GM23338 (cell line): ENCODE measurements at regions not wholly inside any gene's neighbourhood (a gene's known extent, or its start where the extent isn't known, plus 50 kb on each side); places are given as distances from the start of the nearest gene placed in this dataset.

Source experiments
- ATAC-seq: fragments of 200-7000 bp; cut with Tn5 transposase; 3 replicates; pipeline ENCODE4 v1.9.1; 2020
- DNase-seq: peaks from one replicate; pipeline ENCODE4 v3.0.0-alpha.2; 2015; ENCODE audit warnings: low spot score
- H2AFZ ChIP-seq: fragments of 200-600 bp; sonication (generic); 2 replicates; pipeline ENCODE4 v1.8.0; 2016; ENCODE audit warnings: antibody characterized with exemption, mild to moderate bottlenecking, moderate library complexity
- H3F3A ChIP-seq: fragments of 200-600 bp; sonication (generic); replicated peaks from 2 replicates; pipeline ENCODE4 v1.8.0; 2017; ENCODE audit warnings: antibody characterized with exemption, mixed run types, low read depth
- H3K27ac ChIP-seq: fragments of 200-600 bp; sonication (generic); 2 replicates; pipeline ENCODE4 v1.6.1; 2016; ENCODE audit warnings: low read depth
- H3K27me3 ChIP-seq: fragments of 200-600 bp; sonication (generic); 2 replicates; pipeline ENCODE4 v1.8.0; 2016; ENCODE audit warnings: mild to moderate bottlenecking, mixed run types, moderate library complexity; ENCODE audit not compliant: insufficient read depth
- H3K36me3 ChIP-seq: fragments of 200-600 bp; sonication (generic); 2 replicates; pipeline ENCODE4 v1.8.0; 2016; ENCODE audit warnings: mild to moderate bottlenecking; ENCODE audit not compliant: insufficient read depth
- H3K4me1 ChIP-seq: fragments of 200-600 bp; sonication (generic); 2 replicates; pipeline ENCODE4 v1.8.0; 2016; ENCODE audit warnings: mild to moderate bottlenecking, moderate library complexity; ENCODE audit not compliant: insufficient read depth
- H3K4me2 ChIP-seq: fragments of 200-600 bp; sonication (generic); 2 replicates; pipeline ENCODE4 v1.7.1; 2017; ENCODE audit warnings: mixed run types
- H3K4me3 ChIP-seq: fragments of 200-600 bp; sonication (generic); 2 replicates; pipeline ENCODE4 v1.6.1; 2016; ENCODE audit warnings: mixed run types
- H3K79me2 ChIP-seq: fragments of 200-600 bp; sonication (generic); replicated peaks from 2 replicates; pipeline ENCODE4 v1.8.0; 2017; ENCODE audit warnings: mild to moderate bottlenecking; ENCODE audit not compliant: insufficient read depth
- H3K9me2 ChIP-seq: fragments of 200-600 bp; sonication (generic); 2 replicates; pipeline ENCODE4 v1.8.0; 2017; ENCODE audit not compliant: insufficient read depth
- H4K20me1 ChIP-seq: fragments of 200-600 bp; sonication (generic); replicated peaks from 2 replicates; pipeline ENCODE4 v1.8.0; 2017; ENCODE audit warnings: mild to moderate bottlenecking; ENCODE audit not compliant: insufficient read depth
- H3K27ac Mint-ChIP-seq: 2 replicates; pipeline ENCODE4 v1.8.0; 2020; ENCODE audit warnings: inconsistent platforms, mild to moderate bottlenecking, moderate library complexity, mixed read lengths
- H3K27me3 Mint-ChIP-seq: 3 replicates; pipeline ENCODE4 v1.8.0; 2022; ENCODE audit warnings: low read depth, mild to moderate bottlenecking, moderate library complexity, mixed read lengths, inconsistent platforms; ENCODE audit not compliant: insufficient read depth, poor library complexity
- H3K36me3 Mint-ChIP-seq: 3 replicates; pipeline ENCODE4 v1.8.0; 2021; ENCODE audit warnings: low read depth, mild to moderate bottlenecking, inconsistent platforms, moderate library complexity, mixed read lengths
- H3K4me1 Mint-ChIP-seq: 3 replicates; pipeline ENCODE4 v1.8.0; 2020; ENCODE audit warnings: mild to moderate bottlenecking, inconsistent platforms, mixed read lengths
- H3K4me3 Mint-ChIP-seq: 3 replicates; pipeline ENCODE4 v1.8.0; 2021; ENCODE audit warnings: moderate library complexity, mild to moderate bottlenecking, inconsistent platforms, mixed read lengths
- H3K9me3 Mint-ChIP-seq: 3 replicates; pipeline ENCODE4 v1.8.0; 2020; ENCODE audit warnings: moderate library complexity, mild to moderate bottlenecking, inconsistent platforms, mixed read lengths
- CREB1 ChIP-seq: fragments of 250-450 bp; sonication (Bioruptor Pico); IDR thresholded peaks from 2 replicates; pipeline ENCODE4 v1.5.0; 2020; ENCODE audit warnings: low read depth, mild to moderate bottlenecking, moderate library complexity
- ETS1 ChIP-seq: IDR thresholded peaks from 2 replicates; pipeline ENCODE4 v1.6.1; 2016; ENCODE audit warnings: antibody characterized with exemption
- EZH2 ChIP-seq: fragments of 200-600 bp; sonication (generic); IDR thresholded peaks from one replicate; pipeline ENCODE4 v1.8.0; 2017; ENCODE audit warnings: antibody characterized with exemption, mild to moderate bottlenecking, low read depth; ENCODE audit not compliant: unreplicated experiment
- EZH2phosphoT487 ChIP-seq: fragments of 200-600 bp; sonication (generic); IDR thresholded peaks from one replicate; pipeline ENCODE4 v1.8.1; 2018; ENCODE audit warnings: antibody characterized with exemption; ENCODE audit not compliant: unreplicated experiment
- JUNB ChIP-seq: IDR thresholded peaks from one replicate; pipeline ENCODE4 v1.6.1; 2016; ENCODE audit warnings: antibody characterized with exemption; ENCODE audit not compliant: unreplicated experiment
- NANOG ChIP-seq: IDR thresholded peaks from 2 replicates; pipeline ENCODE4 v1.6.1; 2016; ENCODE audit warnings: antibody characterized with exemption, borderline replicate concordance
- POLR2AphosphoS5 ChIP-seq: IDR thresholded peaks from 2 replicates; pipeline ENCODE4 v1.6.1; 2016; ENCODE audit warnings: antibody characterized with exemption, low read depth
- STAT1 ChIP-seq: IDR thresholded peaks from one replicate; pipeline ENCODE4 v1.6.1; 2016; ENCODE audit warnings: antibody characterized with exemption; ENCODE audit not compliant: unreplicated experiment
- ZNF114 ChIP-seq: fragments of 250-450 bp; sonication (Bioruptor Pico); IDR thresholded peaks from 2 replicates; pipeline ENCODE4 v1.5.0; 2020; ENCODE audit warnings: mild to moderate bottlenecking, moderate library complexity
- ZNF331 ChIP-seq: fragments of 250-450 bp; sonication (Bioruptor Pico); IDR thresholded peaks from 2 replicates; pipeline ENCODE4 v1.5.0; 2020; ENCODE audit warnings: low read depth, mild to moderate bottlenecking, moderate library complexity
- TF ChIP-seq, protein P1 (sequence below): fragments of 250-450 bp; sonication (Bioruptor Pico); IDR thresholded peaks from 2 replicates; pipeline ENCODE4 v1.5.0; 2020; ENCODE audit warnings: mild to moderate bottlenecking, moderate library complexity
- TF ChIP-seq, protein P2 (sequence below), 2 experiments: fragments of 200-600 bp in 1 of 2; sonication (generic) in 1 of 2; conservative IDR thresholded peaks; 2 replicates each; pipeline versions ENCODE4 v1.5.1 to v1.6.1; 2016 to 2017; ENCODE audit warnings: antibody characterized with exemption in 2 of 2, low read depth in 2 of 2, mild to moderate bottlenecking in 2 of 2, moderate library complexity in 1 of 2
- TF ChIP-seq, protein P3 (sequence below): IDR thresholded peaks from one replicate; pipeline ENCODE4 v1.6.1; 2018; ENCODE audit warnings: antibody characterized with exemption; ENCODE audit not compliant: unreplicated experiment

DNA sequence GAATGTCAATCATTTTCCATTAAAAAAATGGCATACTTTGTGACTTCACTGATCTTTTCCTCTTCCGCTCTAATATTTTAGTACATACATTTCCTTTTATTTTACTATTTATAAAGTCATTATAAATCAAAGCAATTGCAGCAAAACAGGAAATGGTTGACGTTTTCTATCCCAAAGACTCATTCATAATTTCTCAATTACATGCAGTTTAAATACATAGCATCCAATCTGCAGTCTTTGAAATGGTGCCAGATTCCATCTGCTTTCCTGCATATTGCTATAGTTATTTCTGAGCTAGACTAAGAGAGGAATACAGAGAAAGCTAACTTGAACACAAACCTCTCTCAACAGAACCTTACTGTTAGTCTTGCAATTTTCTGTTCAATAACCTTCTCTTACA is 179.8 kb downstream of the ZPLD1 start:
- no peak overlapping the region for H3K27ac Mint-ChIP-seq
- peaks cover 5% of the 10 kb centered on the region for H3K4me1 Mint-ChIP-seq
- H3K36me3 ChIP-seq: no peaks in the 10 kb centered on the region
- H3K36me3 Mint-ChIP-seq: no peaks in the 10 kb centered on the region
- H3K79me2 ChIP-seq: no peaks in the 10 kb centered on the region
- no peaks in the 10 kb centered on the region for H3K4me1 ChIP-seq
- H3K4me3 ChIP-seq: no peak overlapping the region
- no peak overlapping the region for H3K4me3 Mint-ChIP-seq
- no peak overlapping the region for H3K4me2 ChIP-seq
- H3K9me2 ChIP-seq: no peaks in the 10 kb centered on the region
- H4K20me1 ChIP-seq: no peaks in the 10 kb centered on the region
- H3K9me3 Mint-ChIP-seq: no peaks in the 10 kb centered on the region
- DNase-seq (no peak), ATAC-seq (no peak)
- no peak overlapping the region for H2AFZ ChIP-seq
- peaks cover 2% of the 10 kb centered on the region for H3K27me3 Mint-ChIP-seq
- no peaks in the 10 kb centered on the region for H3F3A ChIP-seq
- H3K27ac ChIP-seq: no peak overlapping the region
- TF ChIP-seq EZH2phosphoT487 (no peak), NANOG (no peak), STAT1 (no peak), ZNF114 (no peak), JUNB (no peak), CREB1 (CRISPR knock-in tag) (no peak), POLR2AphosphoS5 (no peak), ZNF331 (CRISPR knock-in tag) (no peak), ETS1 (no peak), EZH2 (no peak)
- TF ChIP-seq, protein P1, sequence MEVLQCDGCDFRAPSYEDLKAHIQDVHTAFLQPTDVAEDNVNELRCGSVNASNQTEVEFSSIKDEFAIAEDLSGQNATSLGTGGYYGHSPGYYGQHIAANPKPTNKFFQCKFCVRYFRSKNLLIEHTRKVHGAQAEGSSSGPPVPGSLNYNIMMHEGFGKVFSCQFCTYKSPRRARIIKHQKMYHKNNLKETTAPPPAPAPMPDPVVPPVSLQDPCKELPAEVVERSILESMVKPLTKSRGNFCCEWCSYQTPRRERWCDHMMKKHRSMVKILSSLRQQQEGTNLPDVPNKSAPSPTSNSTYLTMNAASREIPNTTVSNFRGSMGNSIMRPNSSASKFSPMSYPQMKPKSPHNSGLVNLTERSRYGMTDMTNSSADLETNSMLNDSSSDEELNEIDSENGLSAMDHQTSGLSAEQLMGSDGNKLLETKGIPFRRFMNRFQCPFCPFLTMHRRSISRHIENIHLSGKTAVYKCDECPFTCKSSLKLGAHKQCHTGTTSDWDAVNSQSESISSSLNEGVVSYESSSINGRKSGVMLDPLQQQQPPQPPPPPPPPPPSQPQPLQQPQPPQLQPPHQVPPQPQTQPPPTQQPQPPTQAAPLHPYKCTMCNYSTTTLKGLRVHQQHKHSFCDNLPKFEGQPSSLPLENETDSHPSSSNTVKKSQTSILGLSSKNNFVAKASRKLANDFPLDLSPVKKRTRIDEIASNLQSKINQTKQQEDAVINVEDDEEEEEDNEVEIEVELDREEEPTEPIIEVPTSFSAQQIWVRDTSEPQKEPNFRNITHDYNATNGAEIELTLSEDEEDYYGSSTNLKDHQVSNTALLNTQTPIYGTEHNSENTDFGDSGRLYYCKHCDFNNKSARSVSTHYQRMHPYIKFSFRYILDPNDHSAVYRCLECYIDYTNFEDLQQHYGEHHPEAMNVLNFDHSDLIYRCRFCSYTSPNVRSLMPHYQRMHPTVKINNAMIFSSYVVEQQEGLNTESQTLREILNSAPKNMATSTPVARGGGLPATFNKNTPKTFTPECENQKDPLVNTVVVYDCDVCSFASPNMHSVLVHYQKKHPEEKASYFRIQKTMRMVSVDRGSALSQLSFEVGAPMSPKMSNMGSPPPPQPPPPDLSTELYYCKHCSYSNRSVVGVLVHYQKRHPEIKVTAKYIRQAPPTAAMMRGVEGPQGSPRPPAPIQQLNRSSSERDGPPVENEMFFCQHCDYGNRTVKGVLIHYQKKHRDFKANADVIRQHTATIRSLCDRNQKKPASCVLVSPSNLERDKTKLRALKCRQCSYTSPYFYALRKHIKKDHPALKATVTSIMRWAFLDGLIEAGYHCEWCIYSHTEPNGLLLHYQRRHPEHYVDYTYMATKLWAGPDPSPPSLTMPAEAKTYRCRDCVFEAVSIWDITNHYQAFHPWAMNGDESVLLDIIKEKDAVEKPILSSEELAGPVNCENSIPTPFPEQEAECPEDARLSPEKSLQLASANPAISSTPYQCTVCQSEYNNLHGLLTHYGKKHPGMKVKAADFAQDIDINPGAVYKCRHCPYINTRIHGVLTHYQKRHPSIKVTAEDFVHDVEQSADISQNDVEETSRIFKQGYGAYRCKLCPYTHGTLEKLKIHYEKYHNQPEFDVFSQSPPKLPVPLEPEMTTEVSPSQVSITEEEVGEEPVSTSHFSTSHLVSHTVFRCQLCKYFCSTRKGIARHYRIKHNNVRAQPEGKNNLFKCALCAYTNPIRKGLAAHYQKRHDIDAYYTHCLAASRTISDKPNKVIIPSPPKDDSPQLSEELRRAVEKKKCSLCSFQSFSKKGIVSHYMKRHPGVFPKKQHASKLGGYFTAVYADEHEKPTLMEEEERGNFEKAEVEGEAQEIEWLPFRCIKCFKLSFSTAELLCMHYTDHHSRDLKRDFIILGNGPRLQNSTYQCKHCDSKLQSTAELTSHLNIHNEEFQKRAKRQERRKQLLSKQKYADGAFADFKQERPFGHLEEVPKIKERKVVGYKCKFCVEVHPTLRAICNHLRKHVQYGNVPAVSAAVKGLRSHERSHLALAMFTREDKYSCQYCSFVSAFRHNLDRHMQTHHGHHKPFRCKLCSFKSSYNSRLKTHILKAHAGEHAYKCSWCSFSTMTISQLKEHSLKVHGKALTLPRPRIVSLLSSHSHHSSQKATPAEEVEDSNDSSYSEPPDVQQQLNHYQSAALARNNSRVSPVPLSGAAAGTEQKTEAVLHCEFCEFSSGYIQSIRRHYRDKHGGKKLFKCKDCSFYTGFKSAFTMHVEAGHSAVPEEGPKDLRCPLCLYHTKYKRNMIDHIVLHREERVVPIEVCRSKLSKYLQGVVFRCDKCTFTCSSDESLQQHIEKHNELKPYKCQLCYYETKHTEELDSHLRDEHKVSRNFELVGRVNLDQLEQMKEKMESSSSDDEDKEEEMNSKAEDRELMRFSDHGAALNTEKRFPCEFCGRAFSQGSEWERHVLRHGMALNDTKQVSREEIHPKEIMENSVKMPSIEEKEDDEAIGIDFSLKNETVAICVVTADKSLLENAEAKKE (CRISPR knock-in tag): no peak
- TF ChIP-seq, protein P2, sequence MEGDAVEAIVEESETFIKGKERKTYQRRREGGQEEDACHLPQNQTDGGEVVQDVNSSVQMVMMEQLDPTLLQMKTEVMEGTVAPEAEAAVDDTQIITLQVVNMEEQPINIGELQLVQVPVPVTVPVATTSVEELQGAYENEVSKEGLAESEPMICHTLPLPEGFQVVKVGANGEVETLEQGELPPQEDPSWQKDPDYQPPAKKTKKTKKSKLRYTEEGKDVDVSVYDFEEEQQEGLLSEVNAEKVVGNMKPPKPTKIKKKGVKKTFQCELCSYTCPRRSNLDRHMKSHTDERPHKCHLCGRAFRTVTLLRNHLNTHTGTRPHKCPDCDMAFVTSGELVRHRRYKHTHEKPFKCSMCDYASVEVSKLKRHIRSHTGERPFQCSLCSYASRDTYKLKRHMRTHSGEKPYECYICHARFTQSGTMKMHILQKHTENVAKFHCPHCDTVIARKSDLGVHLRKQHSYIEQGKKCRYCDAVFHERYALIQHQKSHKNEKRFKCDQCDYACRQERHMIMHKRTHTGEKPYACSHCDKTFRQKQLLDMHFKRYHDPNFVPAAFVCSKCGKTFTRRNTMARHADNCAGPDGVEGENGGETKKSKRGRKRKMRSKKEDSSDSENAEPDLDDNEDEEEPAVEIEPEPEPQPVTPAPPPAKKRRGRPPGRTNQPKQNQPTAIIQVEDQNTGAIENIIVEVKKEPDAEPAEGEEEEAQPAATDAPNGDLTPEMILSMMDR (conservative IDR thresholded peaks at IDR 0.05; ENCODE audit: low read depth in 2 of 2): no peak
- TF ChIP-seq, protein P3, sequence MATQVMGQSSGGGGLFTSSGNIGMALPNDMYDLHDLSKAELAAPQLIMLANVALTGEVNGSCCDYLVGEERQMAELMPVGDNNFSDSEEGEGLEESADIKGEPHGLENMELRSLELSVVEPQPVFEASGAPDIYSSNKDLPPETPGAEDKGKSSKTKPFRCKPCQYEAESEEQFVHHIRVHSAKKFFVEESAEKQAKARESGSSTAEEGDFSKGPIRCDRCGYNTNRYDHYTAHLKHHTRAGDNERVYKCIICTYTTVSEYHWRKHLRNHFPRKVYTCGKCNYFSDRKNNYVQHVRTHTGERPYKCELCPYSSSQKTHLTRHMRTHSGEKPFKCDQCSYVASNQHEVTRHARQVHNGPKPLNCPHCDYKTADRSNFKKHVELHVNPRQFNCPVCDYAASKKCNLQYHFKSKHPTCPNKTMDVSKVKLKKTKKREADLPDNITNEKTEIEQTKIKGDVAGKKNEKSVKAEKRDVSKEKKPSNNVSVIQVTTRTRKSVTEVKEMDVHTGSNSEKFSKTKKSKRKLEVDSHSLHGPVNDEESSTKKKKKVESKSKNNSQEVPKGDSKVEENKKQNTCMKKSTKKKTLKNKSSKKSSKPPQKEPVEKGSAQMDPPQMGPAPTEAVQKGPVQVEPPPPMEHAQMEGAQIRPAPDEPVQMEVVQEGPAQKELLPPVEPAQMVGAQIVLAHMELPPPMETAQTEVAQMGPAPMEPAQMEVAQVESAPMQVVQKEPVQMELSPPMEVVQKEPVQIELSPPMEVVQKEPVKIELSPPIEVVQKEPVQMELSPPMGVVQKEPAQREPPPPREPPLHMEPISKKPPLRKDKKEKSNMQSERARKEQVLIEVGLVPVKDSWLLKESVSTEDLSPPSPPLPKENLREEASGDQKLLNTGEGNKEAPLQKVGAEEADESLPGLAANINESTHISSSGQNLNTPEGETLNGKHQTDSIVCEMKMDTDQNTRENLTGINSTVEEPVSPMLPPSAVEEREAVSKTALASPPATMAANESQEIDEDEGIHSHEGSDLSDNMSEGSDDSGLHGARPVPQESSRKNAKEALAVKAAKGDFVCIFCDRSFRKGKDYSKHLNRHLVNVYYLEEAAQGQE: no peak
- H3K27me3 ChIP-seq: no peaks in the 10 kb centered on the region
